ENCODE measurements at regions not wholly inside any gene's neighbourhood (a gene's known extent, or its start where the extent isn't known, plus 50 kb on each side); places are given as distances from the start of the nearest gene placed in this dataset.
"Not testable (repeated sequence)": the region's sequence is repeated elsewhere in the genome, so short reads cannot be mapped to it uniquely, and the experiment has no call there.

DNA sequence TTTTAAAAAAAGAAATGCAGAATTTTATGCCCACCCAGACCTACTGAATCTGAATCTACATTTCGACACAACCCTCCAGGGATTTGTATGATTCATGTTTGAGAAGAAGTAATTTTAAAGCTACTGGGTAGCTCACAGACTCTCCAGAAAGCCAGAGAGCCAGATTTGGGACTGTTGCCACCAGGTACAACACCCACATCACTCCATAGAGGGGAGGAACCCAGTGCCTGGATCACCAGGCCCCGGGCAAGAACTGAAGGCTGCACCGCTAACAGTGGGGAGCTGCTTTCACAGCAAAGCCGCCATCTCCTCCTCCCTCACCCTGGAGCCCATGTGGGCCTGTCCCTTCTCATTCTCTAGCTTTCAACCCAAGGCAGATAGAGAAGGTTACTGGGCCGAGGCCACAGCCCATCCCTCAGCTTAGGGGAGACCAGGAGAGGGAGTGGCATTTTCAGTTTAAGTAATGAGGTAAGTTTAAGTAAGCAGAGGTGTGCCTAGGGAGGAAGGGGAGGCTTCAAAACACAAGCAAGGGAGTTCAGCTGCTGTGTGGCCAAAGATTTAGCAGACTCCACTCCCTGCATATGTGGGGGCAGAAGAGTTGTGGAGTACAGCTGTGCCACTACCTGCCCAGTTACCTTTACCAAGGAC lies 109.8 kb downstream of the IL12A start:
- DNase-seq, result no peak

DNA sequence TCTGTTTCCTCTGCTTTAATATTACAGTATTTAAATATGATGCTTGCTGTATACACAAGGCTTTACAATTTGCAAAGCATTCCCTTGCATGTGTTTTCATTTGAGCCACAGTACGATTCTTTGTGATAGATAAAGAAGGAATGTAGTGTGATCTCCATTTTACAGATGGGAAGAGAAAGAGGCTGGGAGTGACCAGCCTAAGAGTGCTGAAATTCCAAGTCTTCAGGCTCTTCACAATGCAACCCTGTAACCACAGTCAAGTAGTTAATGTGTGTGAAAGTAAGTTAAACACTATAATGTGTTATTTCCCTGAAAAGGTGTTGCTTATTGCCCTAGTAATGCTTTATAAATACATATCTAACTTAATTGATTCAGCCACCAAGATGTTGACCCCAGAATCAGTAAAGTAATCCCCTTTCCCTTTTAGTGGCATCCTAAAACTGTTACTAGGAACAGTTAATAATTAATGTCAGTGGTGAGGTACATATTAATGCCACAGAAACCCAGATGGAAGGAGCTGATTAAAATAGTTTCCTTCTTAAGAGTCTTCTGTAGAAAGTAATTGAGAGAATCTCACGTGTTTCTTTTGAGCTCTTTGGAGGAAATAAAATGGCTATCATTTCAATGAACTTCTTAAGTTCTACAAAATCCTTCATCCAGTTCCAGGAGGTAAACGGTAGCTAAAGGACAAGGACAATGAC lies 110.4 kb downstream of the IL12A start:
- DNase-seq, result no peak

- DNase-seq, result no peak
Observed at GRCh38 chr3:160099834-160100233, 111.2 kb downstream of the IL12A start.

GRCh38 chr3:160100610-160101009 lies 112.0 kb downstream of the IL12A start:
- DNase-seq, result no peak

GRCh38 chr3:160102001-160102400 lies 113.4 kb downstream of the IL12A start:
- DNase-seq, result not testable (repeated sequence)

DNA sequence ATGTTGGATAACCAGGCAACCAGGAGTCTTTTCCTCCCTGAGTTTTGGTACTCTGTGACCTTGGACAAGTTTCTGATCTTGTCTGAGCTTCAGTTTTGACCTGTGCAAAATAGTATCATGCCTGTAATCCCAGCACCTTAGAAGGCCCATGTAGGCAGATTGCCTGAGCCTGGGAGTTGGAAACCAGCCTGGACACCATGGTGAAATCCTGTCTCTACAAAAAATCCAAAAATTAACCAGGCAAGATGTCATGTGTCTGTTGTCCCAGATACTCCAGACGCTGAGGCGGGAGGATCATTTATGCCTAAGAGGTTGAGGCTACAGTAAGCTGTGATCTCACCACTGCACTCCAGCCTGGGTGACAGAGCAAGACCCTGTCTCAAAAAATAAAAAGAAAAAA lies 114.8 kb downstream of the IL12A start:
- no peak for DNase-seq

- no peak for DNase-seq
Observed at GRCh38 chr3:160105907-160106584, 117.4 kb downstream of the IL12A start.

DNA sequence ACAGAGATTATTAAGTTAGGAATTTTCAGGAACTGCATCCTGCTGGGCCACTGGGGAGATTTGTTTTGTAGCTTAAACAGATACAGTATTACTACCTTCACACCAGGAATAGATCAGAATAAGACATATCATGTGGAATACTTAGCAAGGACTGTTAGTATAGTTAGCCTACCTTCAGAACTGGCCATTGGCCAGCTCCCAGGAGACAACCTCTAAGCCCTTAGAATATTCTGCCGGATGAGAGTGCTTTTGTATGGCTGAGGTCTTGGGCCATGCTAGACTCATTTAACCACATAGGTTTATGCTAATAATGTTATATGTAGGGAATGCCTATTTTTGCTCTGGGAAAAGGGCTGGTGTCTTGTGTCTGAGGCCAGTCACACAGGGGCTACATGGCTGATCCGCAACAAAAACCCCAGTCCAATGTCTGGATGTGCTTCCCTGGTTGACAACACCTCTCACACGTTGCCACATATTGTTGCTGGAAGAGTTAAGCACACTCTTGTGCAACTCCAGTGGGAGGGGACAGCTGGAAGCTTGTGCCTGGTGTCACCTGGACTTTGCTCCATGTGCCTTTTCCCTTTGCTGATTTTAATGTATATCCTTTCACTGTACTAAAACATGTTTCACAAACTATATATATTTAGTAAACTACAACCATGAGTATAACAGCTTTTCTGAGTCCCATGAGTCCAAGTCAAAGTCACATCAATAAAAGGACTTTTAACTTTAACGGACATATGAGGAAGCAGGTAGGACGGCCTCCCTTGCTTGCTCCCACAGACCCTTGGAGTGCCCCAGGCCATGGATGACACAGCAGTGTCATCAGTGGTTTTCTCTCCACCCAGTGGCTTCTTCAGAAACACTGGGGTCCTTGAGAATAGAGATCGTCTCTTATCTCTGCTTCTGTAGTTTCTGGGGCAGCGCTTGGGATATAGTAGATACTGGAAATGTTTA lies 118.0 kb upstream of the C3orf80 start:
- DNase-seq, result no peak

GRCh38 chr3:160108362-160108761 lies 116.9 kb upstream of the C3orf80 start:
- no peak for DNase-seq

DNA sequence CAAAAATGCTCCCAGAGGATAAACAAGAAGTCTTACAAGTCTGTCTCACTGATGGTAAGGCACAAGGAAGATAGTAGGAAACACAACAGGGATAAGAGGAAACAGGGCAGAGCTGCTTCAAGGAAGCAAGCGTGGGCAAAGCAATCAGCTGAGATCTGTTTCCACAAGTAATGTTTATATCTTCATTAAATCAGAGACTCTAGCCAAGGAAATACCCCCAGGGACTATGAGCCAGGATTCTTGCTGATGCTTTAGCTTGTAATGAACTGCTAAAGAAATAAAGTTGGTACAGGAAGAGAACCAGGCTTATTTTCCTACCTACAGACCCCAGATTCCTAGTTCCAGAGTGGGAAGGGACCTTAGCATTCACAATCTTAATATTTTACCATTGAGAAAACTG lies 112.7 kb upstream of the C3orf80 start:
- no peak for DNase-seq

DNA sequence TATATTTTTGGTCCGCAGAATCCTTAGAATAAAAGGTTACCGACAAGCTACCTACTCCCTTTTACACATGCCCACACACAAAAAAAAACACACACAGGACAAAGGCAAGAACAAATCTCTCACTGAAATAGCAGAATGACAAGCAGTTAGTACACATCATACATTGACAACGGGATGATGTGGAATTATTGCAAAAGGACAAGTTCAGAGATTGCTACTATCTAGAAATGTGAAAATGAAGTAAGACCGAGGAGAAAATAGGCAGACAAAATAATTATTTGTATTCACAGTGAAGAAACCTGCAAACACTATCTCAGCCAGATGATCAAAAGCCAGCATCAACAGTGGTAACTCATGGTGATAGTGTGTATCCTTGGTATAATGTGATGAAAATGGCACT lies 112.2 kb upstream of the C3orf80 start:
- no peak for DNase-seq

- DNase-seq, result no peak
Observed at GRCh38 chr3:160114355-160114995, 110.7 kb upstream of the C3orf80 start.

DNA sequence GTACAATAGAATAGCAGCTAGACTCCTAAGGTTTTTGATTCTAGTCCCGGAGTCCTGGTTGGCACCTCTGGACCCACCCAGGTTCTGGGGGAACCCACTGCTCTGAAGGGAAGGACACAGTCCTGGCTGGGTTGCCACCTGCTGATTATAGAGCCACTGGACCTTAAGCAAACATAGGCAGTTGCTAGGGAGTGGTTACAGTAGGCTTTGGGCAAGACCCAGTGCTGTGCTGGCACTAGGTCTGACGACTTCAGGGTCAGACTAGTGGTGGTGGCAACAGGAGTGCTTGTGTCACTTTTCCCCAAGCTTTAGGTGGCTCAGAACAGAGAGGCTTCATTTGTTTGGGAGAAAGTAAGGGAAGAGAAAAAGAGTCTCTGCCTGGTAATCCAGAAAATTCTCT lies 109.8 kb upstream of the C3orf80 start:
- DNase-seq, result no peak

- no peak for DNase-seq
Observed at GRCh38 chr3:160124224-160124623, 101.0 kb upstream of the C3orf80 start.

GRCh38 chr3:160125258-160125657 lies 100.0 kb upstream of the C3orf80 start:
- no peak for DNase-seq

DNA sequence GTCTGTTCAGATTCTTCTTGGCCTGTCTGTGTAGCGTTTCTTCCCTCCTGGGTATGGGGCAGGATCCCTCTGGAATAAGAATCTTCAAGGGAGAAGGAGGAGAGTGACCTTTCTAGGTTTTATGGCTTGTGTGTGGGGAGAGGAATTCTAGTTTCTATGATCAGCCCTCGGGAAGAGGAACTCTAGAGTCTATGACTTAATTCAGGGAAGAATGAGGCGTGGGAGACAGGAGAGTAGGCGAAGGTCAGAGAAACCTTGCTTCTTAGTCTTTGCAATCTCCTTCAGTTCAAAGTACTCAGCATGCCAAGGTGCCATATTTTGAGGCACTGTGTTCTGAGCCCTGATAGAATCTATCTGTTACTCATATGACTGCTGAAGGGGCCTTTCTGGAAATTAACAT lies 99.2 kb upstream of the C3orf80 start:
- no peak for DNase-seq

GRCh38 chr3:160126761-160127160 lies 98.5 kb upstream of the C3orf80 start:
- DNase-seq, result no peak

- no peak for DNase-seq
Observed at GRCh38 chr3:160127308-160127707, 97.9 kb upstream of the C3orf80 start.

DNA sequence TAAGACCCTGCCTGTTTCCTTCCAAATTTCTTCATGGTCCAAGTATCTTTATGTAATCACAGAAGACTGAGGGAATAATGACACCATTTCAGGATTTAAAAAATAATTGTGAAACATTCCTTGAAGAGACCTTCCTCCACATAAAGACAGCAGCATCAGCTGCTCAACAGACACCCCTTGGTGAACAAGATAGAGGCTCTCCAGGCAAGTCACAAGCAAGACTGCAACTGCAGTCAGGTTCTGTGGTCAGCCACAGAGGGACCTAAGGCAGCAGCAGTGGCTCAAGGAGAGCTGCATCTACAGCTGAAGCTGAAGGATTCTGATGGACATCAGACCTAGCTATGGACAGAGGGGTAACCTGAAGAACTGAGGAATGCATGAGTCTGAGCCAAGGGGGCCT lies 97.2 kb upstream of the C3orf80 start:
- DNase-seq, result no peak

DNA sequence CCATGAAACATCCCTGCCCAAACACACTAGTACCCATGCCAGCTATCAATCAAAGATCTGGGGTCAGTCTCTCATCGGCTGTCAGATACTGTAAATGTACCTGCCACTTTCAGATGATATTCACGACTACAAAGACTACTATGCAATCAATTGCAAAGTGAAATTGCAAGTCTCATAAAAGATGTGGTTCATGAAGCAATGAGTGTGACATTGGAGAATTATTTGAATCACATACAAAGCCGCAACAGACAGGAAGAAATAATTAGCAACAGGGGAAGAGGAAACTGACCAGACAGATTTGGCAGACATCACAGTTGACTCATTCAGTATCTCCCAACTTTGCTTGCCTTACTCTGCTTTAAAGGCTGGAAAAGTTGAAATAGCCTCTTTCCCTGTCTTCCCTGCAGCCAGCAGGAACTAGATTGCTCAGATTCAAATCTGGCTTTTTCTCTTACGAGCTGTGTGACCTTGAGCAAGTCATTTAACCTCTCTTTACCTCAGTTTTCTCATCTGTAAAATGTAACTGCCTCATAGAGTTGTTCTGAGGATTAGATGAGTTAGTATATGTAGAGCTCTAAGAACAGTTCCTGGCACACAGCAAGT lies 95.7 kb upstream of the C3orf80 start:
- DNase-seq, result no peak

DNA sequence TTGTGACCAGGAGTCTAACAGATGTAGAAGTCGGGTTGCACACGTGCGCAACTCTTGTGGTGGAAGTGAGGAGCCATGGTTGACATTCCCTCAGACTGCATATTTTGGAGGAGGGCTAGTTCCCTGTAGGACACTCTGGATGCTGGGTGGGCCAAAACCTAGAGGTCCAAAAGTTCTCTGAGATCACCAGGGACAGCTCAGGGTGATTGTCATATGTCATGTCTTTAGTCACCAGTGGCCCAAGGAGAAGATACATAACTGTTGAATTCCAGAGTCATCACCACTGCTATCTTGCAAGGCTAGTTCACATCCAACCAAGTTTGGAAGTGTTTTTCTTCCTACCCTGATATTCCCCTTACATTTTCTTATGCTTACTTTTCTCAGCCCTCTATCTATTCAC lies 95.2 kb upstream of the C3orf80 start:
- DNase-seq, result no peak

DNA sequence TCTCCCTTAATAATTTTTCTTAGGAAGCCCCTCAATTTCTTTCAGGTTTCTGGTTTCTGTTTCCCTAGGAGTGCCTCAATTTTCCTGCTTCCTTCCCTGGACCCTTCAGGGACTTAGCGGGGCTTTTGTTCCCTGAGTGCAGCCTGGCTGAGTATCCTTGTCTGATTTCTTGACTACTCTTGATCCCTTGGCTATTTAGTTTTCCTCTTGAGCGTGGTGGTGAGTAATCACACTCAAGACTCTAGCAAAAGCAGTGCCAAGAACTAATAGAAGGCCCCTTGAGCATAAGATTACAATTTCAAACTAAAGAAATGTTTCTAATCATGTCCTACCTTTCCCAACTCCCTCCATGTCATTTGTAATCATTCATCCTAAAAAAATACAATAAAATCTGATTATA lies 94.3 kb upstream of the C3orf80 start:
- no peak for DNase-seq

All from NCI-H1694 treated with DMSO at 0.1 percent for 48 hours (cell line).